Mesendoderm (in vitro differentiated cells): ENCODE measurements at regions not wholly inside any gene's neighbourhood (a gene's known extent, or its start where the extent isn't known, plus 50 kb on each side); places are given as distances from the start of the nearest gene placed in this dataset.
A peak's percentile ranks its signal among the peaks of the same experiment; 100 is the strongest.

ENCODE experiments used
- DNase-seq: peaks from one replicate; pipeline ENCODE4 v3.0.0; 2013
- H2AK5ac ChIP-seq: 2 replicates; pipeline ENCODE4 v1.6.1; 2013; ENCODE audit warnings: low read length, inconsistent platforms
- H2BK120ac ChIP-seq: 2 replicates; pipeline ENCODE4 v1.6.1; 2013; ENCODE audit warnings: low read depth, mild to moderate bottlenecking, low read length, moderate library complexity, mixed read lengths
- H2BK15ac ChIP-seq: replicated peaks from 2 replicates; pipeline ENCODE4 v1.6.1; 2013; ENCODE audit warnings: low read depth, mild to moderate bottlenecking, moderate library complexity
- H2BK5ac ChIP-seq: 2 replicates; pipeline ENCODE4 v1.6.1; 2013; ENCODE audit warnings: low read length, inconsistent platforms
- H3K18ac ChIP-seq: 2 replicates; pipeline ENCODE4 v1.6.1; 2013; ENCODE audit warnings: mild to moderate bottlenecking, low read length, mixed read lengths
- H3K23ac ChIP-seq: one replicate; pipeline ENCODE4 v1.6.1; 2013; ENCODE audit warnings: low read length
- H3K27ac ChIP-seq: 2 replicates; pipeline ENCODE4 v1.5.1; 2013; ENCODE audit warnings: low read depth, mild to moderate bottlenecking, inconsistent platforms, low read length, moderate library complexity
- H3K27me3 ChIP-seq: 2 replicates; pipeline ENCODE4 v1.6.1; 2013; ENCODE audit warnings: low read length, control low read depth, mild to moderate bottlenecking, inconsistent platforms; ENCODE audit not compliant: insufficient read depth, poor library complexity
- H3K36me3 ChIP-seq: 2 replicates; pipeline ENCODE4 v1.6.1; 2013; ENCODE audit warnings: low read length, inconsistent platforms; ENCODE audit not compliant: control insufficient read depth, insufficient read depth
- H3K4ac ChIP-seq: one replicate; pipeline ENCODE4 v1.6.1; 2013; ENCODE audit warnings: low read depth, mild to moderate bottlenecking, low read length, moderate library complexity
- H3K4me1 ChIP-seq: 2 replicates; pipeline ENCODE4 v1.6.1; 2013; ENCODE audit warnings: low read depth, low read length, inconsistent platforms; ENCODE audit not compliant: control insufficient read depth
- H3K4me2 ChIP-seq: 2 replicates; pipeline ENCODE4 v1.6.1; 2013; ENCODE audit warnings: low read length
- H3K4me3 ChIP-seq: 2 replicates; pipeline ENCODE4 v1.5.1; 2013; ENCODE audit warnings: mild to moderate bottlenecking, low read length
- H3K56ac ChIP-seq: one replicate; pipeline ENCODE4 v1.6.1; 2013; ENCODE audit warnings: low read length
- H3K79me1 ChIP-seq: 2 replicates; pipeline ENCODE4 v1.6.1; 2013; ENCODE audit warnings: low read length, inconsistent platforms
- H3K79me2 ChIP-seq: 2 replicates; pipeline ENCODE4 v1.6.1; 2013; ENCODE audit warnings: mild to moderate bottlenecking, low read length; ENCODE audit not compliant: control insufficient read depth, insufficient read depth
- H3K9ac ChIP-seq: 2 replicates; pipeline ENCODE4 v1.6.1; 2013; ENCODE audit warnings: low read length, inconsistent platforms
- H4K5ac ChIP-seq: one replicate; pipeline ENCODE4 v1.6.1; 2013; ENCODE audit warnings: low read length
- H4K8ac ChIP-seq: one replicate; pipeline ENCODE4 v1.6.1; 2013; ENCODE audit warnings: low read depth, mild to moderate bottlenecking, control low read depth, low read length, moderate library complexity
- WGBS: extraction: QIAGEN DNeasy Blood & Tissue Kit; methylation state at CpG from one replicate; pipeline ENCODE4 v1.1.7; 2013; ENCODE audit warnings: low lambda C conversion rate, missing lambda C conversion rate; ENCODE audit not compliant: insufficient coverage; ENCODE audit errors: extremely low coverage; 5-methylcytosine and 5-hydroxymethylcytosine counted together

GRCh38 chr17:77010667-77011066, 130.1 kb upstream of the SEC14L1 start:
- no peak overlapping the region for H3K56ac ChIP-seq
- no peak overlapping the region for H2BK15ac ChIP-seq
- no peaks in the 10 kb centered on the region for H3K36me3 ChIP-seq
- H3K9ac ChIP-seq: no peak overlapping the region
- H3K4me3 ChIP-seq: no peak overlapping the region
- H3K23ac ChIP-seq: no peak overlapping the region
- no peak overlapping the region for H2AK5ac ChIP-seq
- no peaks in the 10 kb centered on the region for H3K4me1 ChIP-seq
- H3K79me1 ChIP-seq: no peaks in the 10 kb centered on the region
- H3K4me2 ChIP-seq: no peak overlapping the region
- no peaks in the 10 kb centered on the region for H3K27me3 ChIP-seq
- no peak overlapping the region for H4K8ac ChIP-seq
- H3K4ac ChIP-seq: no peak overlapping the region
- H3K27ac ChIP-seq: no peak overlapping the region
- H3K79me2 ChIP-seq: no peaks in the 10 kb centered on the region
- DNase-seq: no peak
- no peak overlapping the region for H2BK5ac ChIP-seq
- H3K18ac ChIP-seq: no peak overlapping the region
- no peak overlapping the region for H2BK120ac ChIP-seq
- H4K5ac ChIP-seq: no peak overlapping the region

DNA sequence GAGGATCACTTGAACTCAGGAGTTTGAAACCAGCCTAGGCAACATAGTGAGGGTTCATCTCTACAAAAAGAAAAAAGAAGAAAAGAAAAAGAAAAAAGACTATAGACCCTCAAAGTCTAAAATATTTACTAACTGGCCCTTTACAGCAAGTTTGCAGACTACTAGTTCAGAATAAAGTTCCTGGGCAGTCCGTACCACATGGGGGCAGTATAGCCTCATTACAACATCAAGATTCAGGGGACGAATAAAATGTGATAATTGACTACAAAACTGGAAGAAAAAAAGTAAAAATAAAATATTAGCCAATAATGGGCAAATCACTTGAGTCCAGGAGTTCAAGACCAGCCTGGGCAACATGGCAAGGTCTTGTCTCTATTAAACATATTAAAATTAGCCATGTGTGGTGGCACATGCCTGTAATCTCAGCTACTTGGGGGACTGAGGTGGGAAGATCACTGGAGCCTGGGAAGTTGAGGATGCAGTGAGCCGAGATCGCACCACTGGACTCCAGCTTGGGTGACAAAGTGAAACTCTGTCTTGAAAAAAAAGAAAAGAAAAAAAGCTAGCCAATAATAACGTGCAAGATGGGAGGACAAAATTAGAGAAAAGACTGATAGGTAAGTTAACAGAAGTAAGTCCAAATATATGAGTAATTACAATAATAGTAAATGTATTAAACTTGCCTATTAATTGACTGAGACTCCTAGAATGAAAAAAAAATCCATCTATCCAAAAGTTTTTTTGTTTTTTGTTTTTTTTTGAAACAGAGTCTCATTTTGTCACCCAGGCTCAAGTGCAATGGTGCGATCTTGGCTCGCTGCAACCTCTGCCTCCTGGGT, 129.4 kb upstream of the SEC14L1 start:
- Histone ChIP-seq H3K4me2 (no peak overlapping the region), H3K27me3 (no peaks in the 10 kb centered on the region), H3K27ac (no peak overlapping the region), H3K36me3 (no peaks in the 10 kb centered on the region), H3K4me3 (no peak overlapping the region), H2BK15ac (no peak overlapping the region), H4K8ac (no peak overlapping the region), H2BK5ac (no peak overlapping the region), H4K5ac (no peak overlapping the region), H3K4me1 (no peaks in the 10 kb centered on the region), H3K9ac (no peak overlapping the region), H3K79me1 (no peaks in the 10 kb centered on the region), H3K23ac (no peak overlapping the region), H3K79me2 (no peaks in the 10 kb centered on the region), H3K18ac (no peak overlapping the region), H2BK120ac (no peak overlapping the region), H3K4ac (no peak overlapping the region), H3K56ac (no peak overlapping the region), H2AK5ac (no peak overlapping the region)
- no CpG with 5 or more reads among the region's 7 CpGs for WGBS
- peak; percentile 51 for DNase-seq

- Histone ChIP-seq H3K79me2 (no peaks in the 10 kb centered on the region), H3K4me2 (no peak overlapping the region), H2BK15ac (no peak overlapping the region), H3K4me3 (no peak overlapping the region), H2BK5ac (no peak overlapping the region), H3K27ac (no peak overlapping the region), H3K56ac (no peak overlapping the region), H4K8ac (no peak overlapping the region), H3K9ac (no peak overlapping the region), H3K79me1 (no peaks in the 10 kb centered on the region), H3K4ac (no peak overlapping the region), H3K36me3 (no peaks in the 10 kb centered on the region), H3K23ac (no peak overlapping the region), H3K18ac (no peak overlapping the region), H4K5ac (no peak overlapping the region), H3K27me3 (no peaks in the 10 kb centered on the region), H3K4me1 (no peaks in the 10 kb centered on the region), H2AK5ac (no peak overlapping the region), H2BK120ac (no peak overlapping the region)
- no peak for DNase-seq
- no CpG with 5 or more reads among the region's 5 CpGs for WGBS
These were observed 122.3 kb upstream of the SEC14L1 start for GRCh38 chr17:77018504-77018903.

DNA sequence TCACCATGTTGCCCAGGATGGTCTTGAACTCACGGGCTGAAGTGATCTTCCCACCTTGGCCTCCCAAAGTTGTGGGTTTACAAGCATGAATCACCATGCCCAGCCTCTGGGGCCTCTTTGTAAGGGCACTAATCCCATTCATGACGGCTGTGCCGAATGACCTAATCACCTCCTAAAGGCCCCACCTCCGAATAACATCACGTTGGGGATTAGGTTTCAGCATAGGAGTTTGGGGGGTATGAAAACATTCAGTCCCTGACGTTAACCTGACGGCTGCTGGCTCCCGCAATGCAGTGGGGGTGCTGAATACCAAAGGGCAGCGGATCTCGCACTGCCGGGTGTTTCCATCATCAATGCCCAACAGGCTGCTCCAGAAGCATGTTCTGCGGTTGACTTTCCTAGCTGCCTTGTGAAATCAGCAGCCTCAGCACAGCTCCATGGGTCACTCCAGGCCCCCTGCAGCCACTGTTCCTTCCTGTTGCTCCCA, 120.8 kb upstream of the SEC14L1 start:
- Histone ChIP-seq H3K79me2 (no peaks in the 10 kb centered on the region), H3K23ac (no peak overlapping the region), H3K4ac (no peak overlapping the region), H4K5ac (no peak overlapping the region), H4K8ac (no peak overlapping the region), H2BK120ac (no peak overlapping the region), H3K9ac (no peak overlapping the region), H3K18ac (no peak overlapping the region), H3K4me3 (no peak overlapping the region), H3K56ac (no peak overlapping the region), H2BK15ac (no peak overlapping the region), H3K27ac (no peak overlapping the region), H3K79me1 (no peaks in the 10 kb centered on the region), H3K36me3 (no peaks in the 10 kb centered on the region), H2AK5ac (no peak overlapping the region), H3K4me2 (no peak overlapping the region), H2BK5ac (no peak overlapping the region), H3K27me3 (no peaks in the 10 kb centered on the region), H3K4me1 (no peaks in the 10 kb centered on the region)
- peak; percentile 60 for DNase-seq
- no CpG with 5 or more reads among the region's 12 CpGs for WGBS

DNA sequence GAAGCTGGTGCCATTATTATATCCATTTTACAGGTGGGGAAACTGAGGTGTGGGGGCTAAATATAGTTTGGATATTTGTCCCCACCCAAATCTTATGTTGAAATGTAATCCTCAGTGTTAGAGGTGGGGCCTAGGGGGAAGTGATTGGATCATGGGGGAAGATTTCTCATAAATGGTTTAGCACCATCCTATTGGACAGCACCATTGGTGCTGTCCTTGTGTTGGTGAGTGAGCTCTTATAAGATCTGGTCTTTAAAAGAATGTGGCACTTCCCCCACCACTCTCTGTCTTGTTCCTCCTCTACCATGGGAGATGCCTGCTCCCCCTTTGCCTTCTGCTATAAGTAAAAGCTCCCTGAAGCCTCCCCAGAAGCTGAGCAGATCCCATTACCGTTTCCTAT, 119.8 kb upstream of the SEC14L1 start:
- Histone ChIP-seq H2BK5ac (no peak overlapping the region), H3K36me3 (no peaks in the 10 kb centered on the region), H3K18ac (no peak overlapping the region), H2AK5ac (no peak overlapping the region), H3K27ac (no peak overlapping the region), H4K5ac (no peak overlapping the region), H3K56ac (no peak overlapping the region), H3K4me1 (no peaks in the 10 kb centered on the region), H3K79me2 (no peaks in the 10 kb centered on the region), H2BK120ac (no peak overlapping the region), H3K4me3 (no peak overlapping the region), H3K9ac (no peak overlapping the region), H3K27me3 (no peaks in the 10 kb centered on the region), H3K23ac (no peak overlapping the region), H3K79me1 (no peaks in the 10 kb centered on the region), H4K8ac (no peak overlapping the region), H3K4me2 (no peak overlapping the region), H3K4ac (no peak overlapping the region), H2BK15ac (no peak overlapping the region)
- WGBS: no CpG with 5 or more reads among the region's 1 CpG
- no peak for DNase-seq

GRCh38 chr17:77022766-77023165, 118.0 kb upstream of the SEC14L1 start:
- Histone ChIP-seq H3K4me3 (no peak overlapping the region), H3K18ac (no peak overlapping the region), H3K79me2 (no peaks in the 10 kb centered on the region), H4K8ac (no peak overlapping the region), H3K23ac (no peak overlapping the region), H4K5ac (no peak overlapping the region), H2BK15ac (no peak overlapping the region), H2BK5ac (no peak overlapping the region), H3K4me2 (no peak overlapping the region), H3K56ac (no peak overlapping the region), H2AK5ac (no peak overlapping the region), H3K4me1 (no peaks in the 10 kb centered on the region), H3K36me3 (no peaks in the 10 kb centered on the region), H3K9ac (no peak overlapping the region), H3K27me3 (no peaks in the 10 kb centered on the region), H3K4ac (no peak overlapping the region), H3K79me1 (no peaks in the 10 kb centered on the region), H3K27ac (no peak overlapping the region), H2BK120ac (no peak overlapping the region)
- no CpG with 5 or more reads among the region's 2 CpGs for WGBS
- no peak for DNase-seq
